Middle frontal gyrus (tissue), 1 donor: ENCODE measurements at regions not wholly inside any gene's neighbourhood (a gene's known extent, or its start where the extent isn't known, plus 50 kb on each side); places are given as distances from the start of the nearest gene placed in this dataset.
"Not testable (repeated sequence)": the region's sequence is repeated elsewhere in the genome, so short reads cannot be mapped to it uniquely, and the experiment has no call there.

Experiments
- DNase-seq: peaks from one replicate; pipeline ENCODE4 v3.0.0-alpha.2; 2015; ENCODE audit warnings: low spot score; ENCODE audit errors: extremely low spot score

DNA sequence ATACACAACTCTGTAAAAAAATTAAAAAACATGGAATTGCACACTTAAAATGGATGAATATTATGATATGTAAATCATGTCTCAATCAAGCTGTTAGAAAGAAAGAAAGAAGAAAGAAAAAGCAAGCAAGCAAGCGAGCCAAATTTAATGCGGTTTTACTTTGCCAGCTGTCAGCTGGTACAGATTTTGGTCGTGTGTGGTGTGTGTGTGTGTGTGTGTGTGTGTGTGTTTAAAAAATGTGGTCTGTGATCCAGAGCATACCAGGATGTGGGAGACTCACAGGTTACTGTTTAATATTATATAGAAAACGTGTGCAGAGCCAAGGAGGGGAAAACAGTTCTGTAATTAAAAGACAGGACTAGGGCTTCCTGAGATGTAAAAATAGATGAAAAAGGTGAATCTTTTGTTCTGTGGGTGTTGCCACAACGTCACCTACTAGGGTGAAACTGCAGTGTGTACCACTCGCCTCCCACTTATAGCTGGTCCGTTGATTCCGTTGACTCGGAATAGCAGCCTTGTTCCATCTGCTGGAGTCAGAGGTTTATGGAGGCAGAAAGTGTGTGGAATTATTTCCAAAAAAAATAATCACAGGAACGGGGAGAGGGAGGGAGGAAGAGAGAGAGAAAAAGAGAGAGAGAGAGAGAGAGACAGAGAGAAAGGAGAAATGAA, 197.7 kb downstream of the BCAS1 start:
- no peak for DNase-seq

DNA sequence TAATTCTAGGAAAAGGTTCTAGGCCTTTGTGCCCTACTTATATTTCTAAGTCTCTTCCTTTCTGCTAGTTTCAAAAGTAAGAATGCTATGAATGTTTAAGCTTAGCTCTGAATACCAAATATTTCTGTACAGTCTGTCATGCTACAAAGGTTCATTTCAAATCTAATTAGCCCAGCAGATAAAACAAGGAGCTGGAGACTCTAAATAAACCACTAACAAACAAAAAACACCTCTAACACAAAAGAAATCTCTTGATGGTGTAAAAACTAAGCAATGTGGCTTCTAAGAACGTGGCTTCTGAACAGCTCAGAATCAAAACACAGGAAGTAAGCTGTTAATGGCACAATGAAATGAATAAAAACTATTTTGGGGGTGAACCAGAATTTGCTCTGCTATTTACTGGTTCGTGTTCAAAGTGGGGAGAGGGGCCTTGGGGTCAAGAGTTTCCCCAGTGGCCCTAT, 198.3 kb downstream of the BCAS1 start:
- DNase-seq, result no peak

DNA sequence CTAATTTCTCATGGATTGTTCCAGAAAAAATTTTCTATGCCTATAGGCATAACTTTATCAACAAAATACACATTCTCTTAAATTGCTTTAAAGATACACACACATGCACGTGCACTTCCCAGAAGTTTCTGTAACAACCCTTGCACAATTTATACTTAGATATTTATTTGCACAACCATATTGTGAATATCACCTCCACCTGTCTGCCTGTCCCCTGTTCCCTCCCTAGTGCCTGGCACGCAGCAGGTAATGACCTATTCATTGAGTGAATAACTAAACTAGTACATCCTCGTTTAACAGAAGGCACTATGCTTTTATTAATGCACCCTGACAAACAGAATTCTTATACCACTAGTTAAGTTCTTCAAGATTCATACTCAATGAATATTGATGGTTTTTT, 198.9 kb downstream of the BCAS1 start:
- DNase-seq, result no peak

DNA sequence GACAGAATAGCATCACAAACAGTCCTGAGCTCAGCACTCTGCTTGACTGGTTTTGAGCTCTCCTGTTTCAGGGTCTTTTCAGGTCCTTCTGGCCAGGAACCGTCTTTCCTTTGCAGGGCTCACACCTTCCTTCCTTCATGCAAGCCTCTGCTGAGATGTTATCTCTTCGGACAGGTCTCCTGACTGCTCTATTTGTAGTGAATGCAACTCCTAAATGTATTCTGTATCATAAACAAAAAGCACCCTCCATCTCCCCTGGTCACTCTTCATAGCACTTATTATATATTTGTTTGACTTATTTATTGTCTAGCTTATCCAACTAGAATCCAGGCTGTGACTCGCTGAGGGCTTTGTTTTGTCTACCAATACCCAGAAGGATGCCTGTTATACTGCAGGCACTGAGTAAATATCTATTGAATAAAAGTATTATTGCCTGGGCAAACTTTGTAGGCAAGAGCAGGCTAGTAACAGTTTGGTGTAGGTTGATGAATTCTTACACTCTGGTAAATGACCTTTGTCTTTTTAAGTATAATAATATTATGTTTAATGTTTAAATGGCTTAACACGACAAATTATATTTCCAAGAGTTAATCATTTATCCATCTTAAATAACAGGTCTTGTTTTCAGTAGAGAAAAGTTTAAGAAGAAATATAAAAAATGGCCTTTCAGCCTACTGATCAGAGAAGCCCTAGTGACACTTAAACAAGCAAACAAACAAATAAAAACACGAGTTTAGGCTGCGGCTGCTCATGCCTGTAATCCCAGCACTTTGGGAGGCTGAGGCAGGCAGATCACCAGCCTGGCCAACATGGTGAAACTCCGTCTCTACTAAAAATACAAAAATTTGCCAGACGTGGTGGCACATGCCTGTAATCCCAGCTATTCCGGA, 199.7 kb downstream of the BCAS1 start:
- DNase-seq, result no peak

DNA sequence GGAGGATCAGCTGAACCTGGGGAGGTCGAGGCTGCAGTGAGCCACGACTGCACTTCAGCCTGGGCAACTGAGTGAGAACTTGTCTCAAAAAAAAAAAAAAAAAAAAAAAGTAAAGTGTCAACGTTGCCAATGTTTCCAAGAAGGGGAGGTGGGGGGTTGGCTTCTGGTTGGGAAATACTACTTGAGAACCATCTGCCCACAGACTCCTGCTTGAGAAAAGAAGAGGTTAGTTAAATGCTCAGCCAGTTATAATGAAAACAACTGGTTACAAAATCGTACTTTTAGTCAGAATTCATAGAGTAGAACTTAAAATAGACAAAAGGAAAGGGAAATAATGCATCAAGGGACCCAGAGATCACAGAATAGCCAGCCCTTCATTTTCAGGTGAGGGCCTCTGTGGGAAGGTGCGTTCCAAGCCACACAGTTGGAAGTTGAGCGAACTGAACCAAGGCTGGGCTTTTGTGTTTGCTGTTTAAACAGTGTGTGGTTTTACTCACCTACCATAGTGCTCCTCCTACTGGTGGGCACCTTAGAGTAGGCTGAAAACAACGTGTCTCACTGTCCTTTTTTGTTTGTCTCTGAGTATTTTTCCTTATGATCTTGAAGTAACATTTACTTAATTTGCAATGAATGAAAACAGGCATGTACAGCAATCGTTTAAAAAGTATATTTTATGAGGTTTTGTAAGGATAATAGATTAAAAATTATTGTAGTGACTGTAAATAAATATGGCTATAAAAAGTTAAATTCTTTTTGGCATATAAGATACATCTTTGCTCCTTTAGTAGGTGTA, 200.7 kb downstream of the BCAS1 start:
- DNase-seq, result no peak

DNA sequence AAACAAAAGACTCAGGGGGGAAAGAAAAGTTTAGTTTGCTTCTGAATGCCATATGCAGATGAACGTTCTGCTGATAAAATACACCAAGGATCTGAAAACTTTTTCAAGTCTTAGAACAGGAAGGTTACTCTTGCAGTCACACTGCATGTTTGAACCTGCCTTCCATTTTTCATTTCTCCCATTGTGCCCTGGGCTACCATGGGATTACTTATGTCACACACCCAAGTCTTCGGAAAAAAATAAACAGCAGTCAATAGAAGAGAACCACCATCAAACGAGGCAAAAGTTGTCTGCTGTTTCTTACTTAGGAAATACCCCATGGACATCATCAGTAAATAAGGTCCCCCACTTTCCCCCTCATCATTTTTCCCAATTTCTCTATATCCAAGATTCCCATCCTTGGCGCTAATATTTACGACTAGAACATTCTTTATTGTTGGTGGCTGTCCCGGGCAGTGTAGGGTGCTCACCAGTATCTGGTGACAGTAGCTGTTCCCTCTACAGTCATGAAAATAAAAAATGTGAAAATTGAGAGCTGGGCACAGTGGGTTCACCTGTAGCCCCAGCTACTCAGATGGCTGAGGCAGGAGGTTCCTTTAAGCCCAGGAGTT, 202.5 kb downstream of the BCAS1 start:
- DNase-seq, result no peak

DNA sequence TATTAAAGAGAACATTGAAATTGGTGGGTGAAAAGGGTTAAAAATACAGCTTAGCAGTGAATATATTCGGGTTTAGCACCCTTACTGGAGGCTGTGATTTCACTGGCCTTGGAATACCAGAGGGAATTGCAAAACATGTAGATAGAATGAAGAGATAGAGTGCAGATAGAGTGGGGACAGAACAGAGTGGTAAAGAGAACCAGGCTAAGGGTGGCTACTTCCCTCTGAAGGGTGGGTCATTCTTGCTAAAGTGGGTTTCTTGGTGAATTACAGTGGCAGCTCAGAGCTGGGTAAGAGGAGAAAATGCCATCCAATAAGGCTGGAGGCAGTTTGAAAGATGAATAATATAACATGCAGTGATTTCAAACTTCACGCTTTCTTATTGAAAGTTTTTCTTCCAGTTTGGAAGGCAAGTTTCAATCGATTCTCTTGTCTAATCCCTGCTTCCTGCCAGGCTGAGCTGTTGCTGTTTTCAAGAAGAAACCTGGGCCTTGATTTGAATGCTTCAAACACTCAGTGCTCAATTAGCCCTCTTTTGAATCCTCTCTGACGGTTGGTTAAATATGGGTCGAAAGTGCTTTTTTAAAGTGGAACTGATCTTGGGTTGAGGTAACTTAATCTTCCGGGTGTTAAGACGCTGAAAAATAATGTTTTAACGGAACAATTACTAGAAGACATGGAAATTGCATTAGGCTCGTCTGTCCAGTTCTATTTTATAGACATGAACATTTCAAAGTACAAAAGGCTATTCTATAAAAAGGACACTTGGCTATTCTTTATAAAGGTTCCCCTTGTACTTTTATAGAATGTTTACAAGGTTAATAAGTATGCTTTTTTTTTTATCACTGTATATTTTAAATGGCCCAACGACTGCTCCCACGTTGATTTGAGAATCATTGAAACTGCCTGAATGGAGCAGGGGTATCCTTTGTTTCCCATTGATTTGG, 203.3 kb downstream of the BCAS1 start:
- DNase-seq, result no peak

DNA sequence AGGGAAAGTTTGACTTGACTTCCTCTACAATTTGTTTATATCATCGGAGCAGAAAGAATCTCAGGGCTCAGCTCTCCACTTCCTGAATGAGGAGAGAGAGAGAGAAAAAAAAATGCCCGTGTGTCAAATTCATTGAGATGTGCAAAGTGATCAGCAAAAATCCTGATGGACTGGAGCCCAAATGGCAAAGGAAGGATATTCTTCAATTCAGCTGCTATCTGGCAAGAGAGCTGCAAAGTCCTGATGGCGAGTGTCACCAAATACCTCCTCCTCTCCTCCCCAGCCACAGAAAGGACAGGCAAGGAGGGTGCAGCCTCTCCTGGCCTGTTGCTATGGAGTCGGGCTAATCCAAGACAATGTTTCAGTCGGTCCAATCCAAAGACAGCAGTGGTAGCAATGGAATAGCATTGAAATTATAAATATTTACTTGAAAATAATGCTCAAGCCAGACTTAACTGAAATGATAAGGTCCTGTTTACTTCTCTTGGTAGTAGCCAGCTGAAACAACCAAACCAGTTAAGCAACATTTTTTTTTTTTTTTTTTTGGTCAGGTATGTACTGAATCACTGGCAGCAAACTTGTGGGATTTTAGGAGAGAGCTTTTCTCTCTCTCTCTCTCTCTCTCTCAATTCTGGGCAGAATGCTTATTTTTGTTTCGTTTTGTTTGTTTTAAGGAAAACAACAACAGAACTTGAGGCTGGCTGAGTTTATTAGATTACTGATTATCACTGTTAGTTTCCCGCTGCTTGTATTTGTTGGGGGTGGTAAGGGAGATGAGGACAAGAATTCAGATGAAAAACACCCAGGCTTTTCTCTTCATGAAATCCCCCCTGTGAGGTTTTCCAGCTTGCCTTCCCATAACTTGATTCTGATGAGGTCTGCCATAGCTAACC, 204.2 kb downstream of the BCAS1 start:
- no peak for DNase-seq

DNA sequence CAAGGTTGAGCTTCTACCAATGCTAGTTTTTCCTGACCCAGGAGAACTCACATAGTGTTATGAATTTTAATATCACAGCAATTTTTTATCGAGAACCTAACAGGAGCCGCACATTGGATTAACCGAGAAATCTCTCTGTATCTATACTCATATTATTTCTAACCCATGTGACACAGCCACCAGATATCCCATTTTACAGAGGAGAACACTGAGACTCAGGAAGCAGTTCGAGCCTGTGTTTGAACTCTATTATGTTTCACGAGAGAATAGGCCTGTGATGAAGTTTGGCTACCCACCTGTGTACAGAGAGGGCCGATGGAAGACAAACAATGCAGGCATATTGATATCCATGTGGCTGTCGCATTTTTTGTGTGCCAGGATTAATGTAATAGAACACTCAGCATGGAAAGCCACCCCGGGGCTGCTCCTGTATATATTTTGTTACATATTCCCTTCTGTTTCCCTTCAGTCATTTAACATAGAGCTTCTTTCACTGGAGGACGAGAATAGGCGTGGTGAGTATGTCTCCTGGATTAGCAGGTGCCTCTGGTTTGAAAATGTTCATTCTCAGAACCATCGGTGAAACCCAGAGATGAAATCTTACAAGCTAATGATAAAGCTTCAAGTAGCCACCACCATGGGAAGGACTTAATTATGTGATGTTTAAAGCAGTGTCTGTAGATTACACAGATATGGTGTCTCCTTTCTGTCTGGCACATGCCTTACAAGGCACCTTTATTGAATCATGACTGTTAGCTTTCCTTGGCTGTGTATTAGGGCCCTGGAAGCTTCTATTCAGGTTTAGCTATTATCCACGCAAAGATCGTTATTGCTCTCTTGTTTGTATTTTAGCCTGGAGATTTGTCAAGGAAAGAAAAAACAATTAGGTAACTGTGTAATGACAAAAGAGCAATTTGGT, 205.4 kb downstream of the BCAS1 start:
- not testable (repeated sequence) for DNase-seq

DNA sequence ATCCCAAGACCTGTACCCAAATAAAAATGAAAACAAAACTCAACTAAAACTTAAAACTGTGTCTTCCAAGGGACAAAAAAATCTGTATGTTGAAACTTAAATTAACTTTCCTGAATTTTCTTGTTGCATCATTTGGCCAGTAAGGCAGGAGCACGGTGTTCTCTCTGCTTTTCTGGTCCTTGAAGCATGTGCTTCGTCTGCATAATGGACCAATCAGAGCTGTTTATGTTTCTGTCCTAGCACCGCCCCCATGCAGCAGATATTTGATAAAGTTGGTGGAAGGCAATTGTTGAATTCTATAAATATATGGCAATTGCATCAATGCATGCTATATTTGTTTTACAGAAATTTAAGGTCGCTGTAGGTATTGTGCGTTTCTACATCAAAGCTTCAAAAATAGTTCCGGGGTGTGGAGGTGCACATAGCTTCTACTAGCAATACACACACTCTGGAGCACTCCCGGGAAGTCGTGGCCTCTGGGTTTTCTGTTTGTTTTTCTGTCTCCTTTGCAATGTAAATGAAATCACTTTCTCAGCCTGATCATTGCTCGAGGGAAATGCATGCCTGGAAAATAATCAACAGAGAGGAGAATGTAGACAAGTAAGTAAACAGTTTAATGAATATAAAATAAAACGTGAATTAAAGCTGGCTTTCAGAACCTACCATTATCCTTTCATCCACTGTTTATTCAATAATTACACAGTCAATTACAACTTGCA, 206.3 kb downstream of the BCAS1 start:
- DNase-seq, result not testable (repeated sequence)

DNA sequence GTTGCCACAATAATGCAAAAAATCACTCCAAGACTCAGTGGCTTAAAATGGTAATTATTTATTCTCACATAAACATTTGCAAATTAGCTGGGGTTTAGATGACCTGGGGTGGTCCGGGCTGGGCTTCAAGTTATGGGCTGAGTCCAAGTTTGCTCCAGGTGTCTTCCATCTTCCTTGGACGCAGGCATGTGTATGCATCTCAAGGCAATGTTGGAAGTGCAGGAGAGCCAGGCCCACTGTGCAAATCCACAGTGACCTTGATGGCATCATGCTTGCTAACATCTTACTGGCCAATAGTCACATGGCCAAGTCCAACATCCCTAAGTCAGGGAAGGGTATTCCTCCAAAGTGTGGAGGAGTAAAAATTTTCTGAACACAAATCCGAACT, 206.9 kb downstream of the BCAS1 start:
- DNase-seq, result not testable (repeated sequence)

DNA sequence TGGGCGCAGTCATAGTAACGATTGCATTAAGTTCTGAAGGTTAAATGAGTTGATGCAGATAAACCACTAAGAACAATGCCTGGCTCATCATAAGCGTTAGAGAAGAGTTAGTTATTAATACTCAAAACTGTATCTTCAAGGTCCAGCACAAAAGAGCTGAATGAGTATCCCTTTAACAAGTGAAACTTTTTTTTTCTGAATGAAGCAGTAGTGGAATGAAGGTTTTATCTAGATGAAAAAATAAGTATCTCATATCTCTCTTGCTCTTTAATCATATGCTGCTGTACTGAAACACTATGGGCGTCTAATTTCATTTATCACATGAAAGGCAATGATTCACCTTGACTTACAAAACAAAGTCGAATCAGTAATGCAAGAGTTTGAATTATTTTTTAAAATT, 207.4 kb downstream of the BCAS1 start:
- DNase-seq, result not testable (repeated sequence)

DNA sequence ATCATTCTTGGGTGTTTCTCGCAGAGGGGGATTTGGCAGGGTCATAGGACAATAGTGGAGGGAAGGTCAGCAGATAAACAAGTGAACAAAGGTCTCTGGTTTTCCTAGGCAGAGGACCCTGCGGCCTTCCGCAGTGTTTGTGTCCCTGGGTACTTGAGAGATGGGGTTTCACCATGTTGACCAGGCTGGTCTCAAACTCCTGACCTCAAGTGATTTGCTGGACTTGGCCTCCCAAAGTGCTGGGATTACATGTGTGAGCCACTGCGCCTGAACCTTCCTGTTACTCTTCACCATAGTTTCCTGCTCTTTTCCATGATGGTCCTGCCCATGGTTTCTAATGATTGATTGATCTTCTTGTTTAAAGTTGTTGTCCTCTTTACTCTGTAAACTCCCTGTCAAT, 207.9 kb downstream of the BCAS1 start:
- DNase-seq, result not testable (repeated sequence)

DNA sequence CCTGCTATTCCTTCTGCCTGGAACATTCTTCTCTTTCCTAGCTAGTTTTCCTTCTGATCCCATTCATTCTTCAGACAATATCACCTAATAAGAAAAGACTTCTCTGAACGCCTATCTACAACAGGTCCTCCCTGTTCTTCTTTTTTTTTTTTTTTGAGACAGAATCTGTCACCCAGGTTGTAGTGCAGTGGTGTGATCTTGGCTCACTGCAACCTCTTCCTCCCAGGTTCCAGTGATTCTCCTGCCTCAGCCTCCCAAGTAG, 208.3 kb downstream of the BCAS1 start:
- DNase-seq, result not testable (repeated sequence)

DNA sequence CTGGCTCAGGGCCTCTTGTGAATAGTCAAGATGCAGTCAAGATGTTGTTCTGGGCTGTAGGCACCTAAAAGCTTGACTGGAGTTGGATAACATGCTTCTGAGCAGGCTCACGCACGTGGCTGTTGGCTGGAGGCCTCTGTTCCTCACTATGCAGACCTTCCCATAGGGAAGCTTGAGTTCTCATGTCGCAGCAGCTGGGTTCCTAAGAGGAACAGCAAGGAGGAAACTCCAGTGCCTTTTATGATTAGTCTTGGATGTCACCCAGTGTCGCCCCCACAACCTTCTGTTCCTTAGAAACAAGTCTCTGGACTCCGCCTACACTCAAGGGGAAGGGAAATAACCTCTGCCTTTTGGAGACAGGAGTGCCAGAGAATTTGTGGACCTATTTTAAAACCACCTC, 210.7 kb downstream of the BCAS1 start:
- DNase-seq, result no peak

DNA sequence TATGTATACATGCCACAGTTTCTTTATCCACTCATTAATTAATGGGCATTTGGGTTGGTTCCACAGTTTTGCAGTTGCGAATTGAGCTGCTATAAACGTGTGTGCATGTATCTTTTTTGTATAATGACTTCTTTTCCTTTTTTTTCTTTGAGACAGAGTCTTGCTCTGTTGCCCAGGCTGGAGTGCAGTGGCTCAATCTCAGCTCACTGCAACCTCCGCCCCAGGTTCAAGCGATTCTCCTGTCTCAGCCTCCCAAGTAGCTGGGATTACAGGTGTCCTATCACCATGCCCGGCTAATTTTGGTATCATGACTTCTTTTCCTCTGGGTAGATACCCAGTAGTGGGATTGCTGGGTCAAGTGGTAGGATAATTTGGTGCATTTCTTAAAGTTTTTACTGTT, 211.4 kb downstream of the BCAS1 start:
- not testable (repeated sequence) for DNase-seq

DNA sequence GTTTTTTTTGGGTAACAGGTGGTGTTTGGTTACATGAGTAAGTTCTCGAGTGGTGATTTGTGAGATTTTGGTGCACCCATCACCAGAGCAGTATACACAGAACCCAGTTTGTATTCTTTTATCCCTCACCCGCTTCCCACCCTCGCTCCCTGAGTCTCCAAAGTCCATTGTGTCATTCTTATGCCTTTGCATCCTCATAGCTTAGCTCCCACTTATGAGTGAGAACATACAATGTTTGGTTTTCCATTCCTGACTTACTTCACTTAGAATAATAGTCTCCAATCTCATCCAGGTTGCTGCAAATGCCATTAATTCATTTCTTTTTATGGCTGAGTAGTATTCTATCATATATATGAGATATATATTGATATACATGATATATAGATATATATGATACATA, 211.9 kb downstream of the BCAS1 start:
- DNase-seq, result not testable (repeated sequence)

DNA sequence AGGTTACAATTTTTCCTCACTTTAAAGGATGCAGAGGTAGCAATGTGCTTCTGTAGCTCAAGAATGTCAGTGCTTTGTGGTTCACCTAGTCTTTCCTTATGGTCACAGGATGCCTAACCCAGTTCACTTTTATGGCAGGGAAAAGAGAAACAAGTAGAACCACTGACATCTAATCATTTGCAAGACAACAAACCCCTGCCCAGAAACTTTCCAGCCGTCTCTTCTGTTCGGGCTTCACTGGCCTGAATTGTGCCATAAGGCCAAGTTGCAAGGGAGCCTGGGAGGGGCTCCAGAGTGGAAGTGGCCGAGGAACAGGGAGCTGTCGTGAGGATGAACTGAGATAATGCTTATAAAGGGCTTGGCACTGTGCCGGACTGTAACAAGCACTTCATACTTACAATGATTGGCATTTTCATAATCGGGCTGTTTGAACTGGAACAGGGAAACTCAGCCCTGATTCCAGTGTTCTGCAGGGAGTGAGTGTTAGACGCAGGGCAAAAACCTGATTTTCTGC, 212.6 kb downstream of the BCAS1 start:
- no peak for DNase-seq
